GM12864 (cell line): ENCODE measurements at regions not wholly inside any gene's neighbourhood (a gene's known extent, or its start where the extent isn't known, plus 50 kb on each side); places are given as distances from the start of the nearest gene placed in this dataset.

Experiments
- DNase-seq: peaks from one replicate; pipeline ENCODE4 v3.0.0-alpha.2; 2011; ENCODE audit warnings: low read depth
- H3K4me3 ChIP-seq: 2 replicates; pipeline ENCODE4 v1.5.1; 2011; ENCODE audit warnings: mild to moderate bottlenecking, low read depth, low read length, control low read depth
- TF ChIP-seq, protein P1 (sequence below): IDR thresholded peaks from 2 replicates; pipeline ENCODE4 v1.5.1; 2011; ENCODE audit warnings: low read depth, mild to moderate bottlenecking, moderate library complexity, low read length, control low read depth, inconsistent platforms; ENCODE audit errors: missing control alignments

- TF ChIP-seq, protein P1, sequence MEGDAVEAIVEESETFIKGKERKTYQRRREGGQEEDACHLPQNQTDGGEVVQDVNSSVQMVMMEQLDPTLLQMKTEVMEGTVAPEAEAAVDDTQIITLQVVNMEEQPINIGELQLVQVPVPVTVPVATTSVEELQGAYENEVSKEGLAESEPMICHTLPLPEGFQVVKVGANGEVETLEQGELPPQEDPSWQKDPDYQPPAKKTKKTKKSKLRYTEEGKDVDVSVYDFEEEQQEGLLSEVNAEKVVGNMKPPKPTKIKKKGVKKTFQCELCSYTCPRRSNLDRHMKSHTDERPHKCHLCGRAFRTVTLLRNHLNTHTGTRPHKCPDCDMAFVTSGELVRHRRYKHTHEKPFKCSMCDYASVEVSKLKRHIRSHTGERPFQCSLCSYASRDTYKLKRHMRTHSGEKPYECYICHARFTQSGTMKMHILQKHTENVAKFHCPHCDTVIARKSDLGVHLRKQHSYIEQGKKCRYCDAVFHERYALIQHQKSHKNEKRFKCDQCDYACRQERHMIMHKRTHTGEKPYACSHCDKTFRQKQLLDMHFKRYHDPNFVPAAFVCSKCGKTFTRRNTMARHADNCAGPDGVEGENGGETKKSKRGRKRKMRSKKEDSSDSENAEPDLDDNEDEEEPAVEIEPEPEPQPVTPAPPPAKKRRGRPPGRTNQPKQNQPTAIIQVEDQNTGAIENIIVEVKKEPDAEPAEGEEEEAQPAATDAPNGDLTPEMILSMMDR = no peak
- H3K4me3 ChIP-seq = no peak overlapping the region
- DNase-seq = no peak
Observed at GRCh38 chr5:154107010-154107409, 68.2 kb downstream of the MFAP3 start.

DNA sequence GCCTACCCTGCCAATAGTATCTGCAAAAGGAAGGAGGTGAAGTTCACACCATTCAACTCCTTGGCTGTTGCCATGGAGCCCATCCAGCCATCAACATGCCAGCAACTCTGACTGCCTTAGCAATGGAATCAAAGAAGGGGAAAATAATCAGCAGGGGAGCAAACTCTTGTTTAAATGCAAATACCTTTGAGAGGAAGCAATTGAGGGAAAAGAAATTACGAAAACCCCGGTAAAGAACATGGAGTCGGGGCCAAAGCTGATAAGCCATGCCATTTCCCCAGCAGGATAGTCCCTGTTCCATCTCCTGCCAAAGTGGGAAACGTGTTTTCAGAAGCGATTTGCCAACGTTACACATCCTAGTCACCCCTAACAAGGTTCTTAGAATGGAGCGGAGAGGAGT, 69.0 kb downstream of the MFAP3 start:
- no peak for DNase-seq
- no peak overlapping the region for H3K4me3 ChIP-seq
- TF ChIP-seq, protein P1 = no peak

GRCh38 chr5:154109416-154110106, 70.8 kb downstream of the MFAP3 start:
- TF ChIP-seq, protein P1 = no peak

GRCh38 chr5:154110107-154110453, 71.3 kb downstream of the MFAP3 start:
- TF ChIP-seq, protein P1 = no peak
- H3K4me3 ChIP-seq = no peak overlapping the region
- DNase-seq = no peak

More at GRCh38 chr5:154109416-154110106, 70.8 kb downstream of the MFAP3 start:
- no peak overlapping the region for H3K4me3 ChIP-seq
- DNase-seq = no peak

DNA sequence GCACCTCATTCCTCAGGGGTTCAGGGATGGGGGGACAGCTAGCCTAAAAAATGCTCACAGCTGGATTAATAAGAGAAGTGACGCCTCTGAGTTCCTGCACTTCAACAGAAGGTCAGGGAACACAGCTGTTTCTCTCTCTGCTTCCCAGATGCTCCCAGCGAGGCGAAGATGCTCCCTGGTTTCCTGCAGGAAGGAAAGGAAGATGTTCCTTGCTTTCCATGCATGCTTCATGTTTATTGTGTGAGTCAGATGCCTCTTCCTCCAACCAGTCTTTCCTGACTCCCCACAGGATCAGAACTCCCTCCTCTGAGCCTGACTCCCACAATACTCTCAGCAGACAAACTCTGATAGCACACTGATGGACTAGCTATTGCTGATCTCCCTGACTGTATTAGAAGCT, 71.9 kb downstream of the MFAP3 start:
- no peak for DNase-seq
- no peak overlapping the region for H3K4me3 ChIP-seq
- TF ChIP-seq, protein P1 = no peak

DNA sequence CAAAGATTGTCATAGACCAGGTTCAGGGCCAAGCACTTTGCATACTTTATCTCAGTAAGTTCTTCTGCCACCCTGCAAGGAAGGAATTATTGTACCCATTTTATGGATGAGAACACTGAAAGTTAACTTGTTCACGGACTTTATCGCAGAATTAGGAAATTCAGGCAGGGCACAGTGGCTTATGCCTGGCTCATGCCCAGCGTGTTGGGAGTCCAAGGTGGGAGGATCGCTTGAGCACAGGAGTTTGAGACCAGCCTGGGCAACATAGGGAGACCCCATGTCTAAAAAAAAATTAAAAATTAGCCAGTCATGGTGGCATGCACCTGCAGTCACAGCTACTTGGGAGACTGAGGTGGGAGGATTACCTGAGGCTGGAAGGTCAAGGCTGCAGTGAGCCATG, 72.4 kb downstream of the MFAP3 start:
- DNase-seq = no peak
- TF ChIP-seq, protein P1 = no peak
- no peak overlapping the region for H3K4me3 ChIP-seq

- DNase-seq = peak; percentile 3
- TF ChIP-seq, protein P1 = no peak
- H3K4me3 ChIP-seq = no peak overlapping the region
Observed at GRCh38 chr5:154112255-154112654, 73.5 kb downstream of the MFAP3 start.
